Mesenchymal stem cell (in vitro differentiated cells and primary cell): ENCODE measurements at regions not wholly inside any gene's neighbourhood (a gene's known extent, or its start where the extent isn't known, plus 50 kb on each side); places are given as distances from the start of the nearest gene placed in this dataset.

Experiments used
- DNase-seq: peaks from one replicate; pipeline ENCODE4 v3.0.0-alpha.2; 2013
- H2AFZ ChIP-seq: one replicate; pipeline ENCODE4 v1.6.1; 2013; ENCODE audit warnings: low read depth, mild to moderate bottlenecking, control low read depth, inconsistent platforms, low read length, moderate library complexity
- H2AK5ac ChIP-seq: 2 replicates; pipeline ENCODE4 v1.6.1; 2013; ENCODE audit warnings: low read length, moderate library complexity, mild to moderate bottlenecking, inconsistent platforms; ENCODE audit not compliant: severe bottlenecking
- H2BK120ac ChIP-seq: one replicate; pipeline ENCODE4 v1.6.1; 2013; ENCODE audit warnings: low read depth, mild to moderate bottlenecking, inconsistent platforms, low read length, moderate library complexity
- H2BK12ac ChIP-seq, 2 experiments: one replicate each; pipeline ENCODE4 v1.6.1; 2013; ENCODE audit warnings: inconsistent platforms in 2 of 2, low read length in 2 of 2, mild to moderate bottlenecking in 2 of 2, moderate library complexity in 2 of 2, control low read depth in 1 of 2
- H2BK15ac ChIP-seq: one replicate; pipeline ENCODE4 v1.6.1; 2013; ENCODE audit warnings: mild to moderate bottlenecking, low read depth, inconsistent platforms; ENCODE audit not compliant: poor library complexity, severe bottlenecking
- H2BK5ac ChIP-seq: 2 replicates; pipeline ENCODE4 v1.6.1; 2013; ENCODE audit warnings: low read depth, mild to moderate bottlenecking, low read length, control low read depth, inconsistent platforms; ENCODE audit not compliant: poor library complexity, severe bottlenecking
- H3K14ac ChIP-seq, 2 experiments: one replicate each; pipeline ENCODE4 v1.6.1; 2013; ENCODE audit warnings: inconsistent platforms in 2 of 2, low read length in 2 of 2, control low read depth in 1 of 2, mild to moderate bottlenecking in 1 of 2, moderate library complexity in 1 of 2
- H3K18ac ChIP-seq, 2 experiments: one replicate each; pipeline ENCODE4 v1.6.1; 2013; ENCODE audit warnings: inconsistent platforms in 2 of 2, low read length in 2 of 2, control low read depth in 1 of 2, low read depth in 1 of 2, mild to moderate bottlenecking in 1 of 2
- H3K23ac ChIP-seq, 2 experiments: one replicate each; pipeline ENCODE4 v1.6.1; 2013; ENCODE audit warnings: inconsistent platforms in 2 of 2, low read length in 2 of 2, mild to moderate bottlenecking in 2 of 2, moderate library complexity in 2 of 2, control low read depth in 1 of 2
- H3K27ac ChIP-seq: 2 replicates; pipeline ENCODE4 v1.5.1; 2013; ENCODE audit warnings: mild to moderate bottlenecking, moderate library complexity, low read length, control low read depth, inconsistent platforms; ENCODE audit not compliant: poor library complexity, severe bottlenecking
- H3K27me3 ChIP-seq, 2 experiments: 2 replicates each; pipeline versions ENCODE4 v1.6.1 to v1.7.0; 2013; ENCODE audit warnings: low read length in 2 of 2, mild to moderate bottlenecking in 2 of 2, moderate library complexity in 2 of 2, control low read depth in 1 of 2, inconsistent platforms in 1 of 2; ENCODE audit not compliant: control insufficient read depth in 1 of 2, insufficient read depth in 1 of 2
- H3K36me3 ChIP-seq, 2 experiments: 2 replicates each; pipeline versions ENCODE4 v1.6.1 to v1.7.0; 2013; ENCODE audit warnings: low read length in 2 of 2, control low read depth in 1 of 2, inconsistent platforms in 1 of 2, low read depth in 1 of 2, mild to moderate bottlenecking in 1 of 2; ENCODE audit not compliant: insufficient read depth in 2 of 2, control insufficient read depth in 1 of 2
- H3K4ac ChIP-seq, 2 experiments: one replicate each; pipeline ENCODE4 v1.6.1; 2013; ENCODE audit warnings: inconsistent platforms in 2 of 2, low read length in 2 of 2, mild to moderate bottlenecking in 2 of 2, moderate library complexity in 2 of 2, control low read depth in 1 of 2, low read depth in 1 of 2
- H3K4me1 ChIP-seq: 2 replicates; pipeline ENCODE4 v1.6.1; 2013; ENCODE audit warnings: low read depth, low read length, control low read depth; ENCODE audit not compliant: control insufficient read depth, insufficient read depth
- H3K4me2 ChIP-seq: 2 replicates; pipeline ENCODE4 v1.6.1; 2013; ENCODE audit warnings: low read length, mild to moderate bottlenecking, inconsistent platforms; ENCODE audit not compliant: poor library complexity, severe bottlenecking
- H3K4me3 ChIP-seq, 2 experiments: 2 replicates each; pipeline versions ENCODE4 v1.5.1 to v1.7.0; 2013; ENCODE audit warnings: low read length in 2 of 2, mild to moderate bottlenecking in 2 of 2, control low read depth in 1 of 2, low read depth in 1 of 2; ENCODE audit not compliant: insufficient read depth in 1 of 2
- H3K79me1 ChIP-seq: replicated peaks from 2 replicates; pipeline ENCODE4 v1.6.1; 2013; ENCODE audit warnings: mild to moderate bottlenecking, control low read depth, low read length, inconsistent platforms; ENCODE audit not compliant: poor library complexity, severe bottlenecking
- H3K9ac ChIP-seq: 2 replicates; pipeline ENCODE4 v1.7.0; 2013; ENCODE audit warnings: mild to moderate bottlenecking, low read length, moderate library complexity
- H3K9me3 ChIP-seq: 2 replicates; pipeline ENCODE4 v1.7.0; 2013; ENCODE audit warnings: mild to moderate bottlenecking, low read length; ENCODE audit not compliant: control insufficient read depth
- H4K8ac ChIP-seq: one replicate; pipeline ENCODE4 v1.6.1; 2013; ENCODE audit warnings: inconsistent platforms, mild to moderate bottlenecking, low read length, moderate library complexity
- H4K91ac ChIP-seq: one replicate; pipeline ENCODE4 v1.6.1; 2013; ENCODE audit warnings: mild to moderate bottlenecking, low read length, inconsistent platforms
- WGBS: methylation state at CpG from one replicate; pipeline ENCODE4 v1.1.7; 2013; ENCODE audit warnings: mixed read lengths; 5-methylcytosine and 5-hydroxymethylcytosine counted together

GRCh38 chr5:26229848-26230247 is 808.5 kb downstream of the CDH9 start:
- Histone ChIP-seq H3K79me1 (no peaks in the 10 kb centered on the region), H4K91ac (no peak overlapping the region), H3K9ac (no peak overlapping the region), H3K4ac (no peak overlapping the region), H3K18ac (no peak overlapping the region), H3K23ac (no peak overlapping the region), H3K27ac (no peak overlapping the region), H2BK12ac (no peak overlapping the region), H3K14ac (no peak overlapping the region), H4K8ac (no peak overlapping the region), H3K9me3 (no peaks in the 10 kb centered on the region), H3K4me2 (no peak overlapping the region), H2AFZ (no peak overlapping the region), H2BK5ac (no peak overlapping the region), H3K36me3 (no peaks in the 10 kb centered on the region), H3K4me3 (no peak overlapping the region), H3K27me3 (no peaks in the 10 kb centered on the region), H2BK15ac (no peak overlapping the region), H2AK5ac (no peak overlapping the region), H3K4me1 (no peaks in the 10 kb centered on the region), H2BK120ac (no peak overlapping the region)
- WGBS, result 91% methylated on average over 8 of the region's 8 CpGs
- DNase-seq, result no peak

- no peak overlapping the region for H2BK15ac ChIP-seq
- H3K14ac ChIP-seq, result no peak overlapping the region
- H3K9ac ChIP-seq, result no peak overlapping the region
- no peak overlapping the region for H4K8ac ChIP-seq
- WGBS, result 72% methylated on average over 6 of the region's 6 CpGs
- no peaks in the 10 kb centered on the region for H3K9me3 ChIP-seq
- no peaks in the 10 kb centered on the region for H3K4me1 ChIP-seq
- no peak overlapping the region for H3K23ac ChIP-seq
- H3K27ac ChIP-seq, result no peak overlapping the region
- no peak overlapping the region for H2BK5ac ChIP-seq
- no peak overlapping the region for H3K4me2 ChIP-seq
- H3K4me3 ChIP-seq, result no peak overlapping the region
- H4K91ac ChIP-seq, result no peak overlapping the region
- no peak overlapping the region for H2BK12ac ChIP-seq
- H2AK5ac ChIP-seq, result no peak overlapping the region
- no peak overlapping the region for H3K18ac ChIP-seq
- H2BK120ac ChIP-seq, result no peak overlapping the region
- H2AFZ ChIP-seq, result no peak overlapping the region
- H3K79me1 ChIP-seq, result no peaks in the 10 kb centered on the region
- no peak for DNase-seq
- H3K4ac ChIP-seq, result no peak overlapping the region
- no peaks in the 10 kb centered on the region for H3K27me3 ChIP-seq
- H3K36me3 ChIP-seq, result no peaks in the 10 kb centered on the region
Observed at GRCh38 chr5:26227245-26227644, 811.1 kb downstream of the CDH9 start.

- H3K4me2 ChIP-seq, result no peak overlapping the region
- no peak overlapping the region for H3K4me3 ChIP-seq
- no peak overlapping the region for H3K18ac ChIP-seq
- H2AFZ ChIP-seq, result no peak overlapping the region
- no peaks in the 10 kb centered on the region for H3K27me3 ChIP-seq
- H3K23ac ChIP-seq, result no peak overlapping the region
- no peak overlapping the region for H2BK120ac ChIP-seq
- H2AK5ac ChIP-seq, result no peak overlapping the region
- WGBS, result 75% methylated on average over 1 of the region's 2 CpGs
- H3K4me1 ChIP-seq, result no peaks in the 10 kb centered on the region
- no peak overlapping the region for H3K4ac ChIP-seq
- DNase-seq, result no peak
- H3K79me1 ChIP-seq, result no peaks in the 10 kb centered on the region
- no peaks in the 10 kb centered on the region for H3K9me3 ChIP-seq
- no peaks in the 10 kb centered on the region for H3K36me3 ChIP-seq
- no peak overlapping the region for H3K9ac ChIP-seq
- no peak overlapping the region for H2BK5ac ChIP-seq
- H3K27ac ChIP-seq, result no peak overlapping the region
- H2BK15ac ChIP-seq, result no peak overlapping the region
- H4K8ac ChIP-seq, result no peak overlapping the region
- no peak overlapping the region for H2BK12ac ChIP-seq
- no peak overlapping the region for H3K14ac ChIP-seq
- H4K91ac ChIP-seq, result no peak overlapping the region
Observed at GRCh38 chr5:26205121-26205520, 833.3 kb downstream of the CDH9 start.

GRCh38 chr5:26193626-26194025 is 844.8 kb downstream of the CDH9 start:
- H3K4me1 ChIP-seq, result no peaks in the 10 kb centered on the region
- no peak overlapping the region for H2BK5ac ChIP-seq
- H3K79me1 ChIP-seq, result no peaks in the 10 kb centered on the region
- H3K36me3 ChIP-seq, result no peaks in the 10 kb centered on the region
- no peak overlapping the region for H3K4ac ChIP-seq
- H2AFZ ChIP-seq, result no peak overlapping the region
- H3K18ac ChIP-seq, result no peak overlapping the region
- no peak overlapping the region for H3K14ac ChIP-seq
- no peak for DNase-seq
- H2BK120ac ChIP-seq, result no peak overlapping the region
- H3K4me2 ChIP-seq, result no peak overlapping the region
- H3K27ac ChIP-seq, result no peak overlapping the region
- H4K91ac ChIP-seq, result no peak overlapping the region
- no peak overlapping the region for H3K9ac ChIP-seq
- H3K27me3 ChIP-seq, result no peaks in the 10 kb centered on the region
- H2BK12ac ChIP-seq, result no peak overlapping the region
- H3K4me3 ChIP-seq, result no peak overlapping the region
- WGBS, result 80% methylated on average over 4 of the region's 5 CpGs
- no peaks in the 10 kb centered on the region for H3K9me3 ChIP-seq
- no peak overlapping the region for H2BK15ac ChIP-seq
- no peak overlapping the region for H3K23ac ChIP-seq
- no peak overlapping the region for H4K8ac ChIP-seq
- no peak overlapping the region for H2AK5ac ChIP-seq
